SJSA1 (cell line): ENCODE measurements at regions not wholly inside any gene's neighbourhood (a gene's known extent, or its start where the extent isn't known, plus 50 kb on each side); places are given as distances from the start of the nearest gene placed in this dataset.
"Not testable (repeated sequence)": the region's sequence is repeated elsewhere in the genome, so short reads cannot be mapped to it uniquely, and the experiment has no call there.

ENCODE experiments used
- DNase-seq, 2 experiments: peaks; one replicate each; pipeline ENCODE4 v3.0.0-alpha.2; 2015 to 2020; ENCODE audit warnings: low spot score in 2 of 2, low read depth in 1 of 2
- H3K27ac ChIP-seq: fragments of 250-450 bp; sonication (Bioruptor Pico); 2 replicates; pipeline ENCODE4 v1.5.1; 2020; ENCODE audit warnings: mild to moderate bottlenecking, moderate library complexity
- H3K27me3 ChIP-seq: fragments of 250-450 bp; sonication (Bioruptor Pico); replicated peaks from 2 replicates; pipeline ENCODE4 v1.5.1; 2020; ENCODE audit warnings: mild to moderate bottlenecking, moderate library complexity
- H3K36me3 ChIP-seq: fragments of 250-450 bp; sonication (Bioruptor Pico); 2 replicates; pipeline ENCODE4 v1.5.1; 2020; ENCODE audit warnings: mild to moderate bottlenecking
- H3K4me1 ChIP-seq: fragments of 250-450 bp; sonication (Bioruptor Pico); replicated peaks from 2 replicates; pipeline ENCODE4 v1.6.1; 2021; ENCODE audit warnings: mild to moderate bottlenecking
- H3K4me3 ChIP-seq: fragments of 250-450 bp; sonication (Bioruptor Pico); 2 replicates; pipeline ENCODE4 v1.5.1; 2020; ENCODE audit warnings: mild to moderate bottlenecking
- H3K9me3 ChIP-seq: fragments of 250-450 bp; sonication (Bioruptor Pico); replicated peaks from 2 replicates; pipeline ENCODE4 v1.5.1; 2020; ENCODE audit warnings: mild to moderate bottlenecking

GRCh38 chr2:72078773-72079172 lies 68.9 kb downstream of the CYP26B1 start:
- DNase-seq: no peak
- Histone ChIP-seq H3K36me3 (no peaks in the 10 kb centered on the region), H3K27me3 (no peaks in the 10 kb centered on the region), H3K27ac (no peak overlapping the region), H3K9me3 (no peaks in the 10 kb centered on the region; the same call in 1 of the 2 replicates), H3K4me3 (no peak overlapping the region), H3K4me1 (peaks cover 16% of the 10 kb centered on the region)

- DNase-seq: no peak
- Histone ChIP-seq H3K4me1 (peaks cover 14% of the 10 kb centered on the region), H3K9me3 (peaks cover 3% of the 10 kb centered on the region), H3K4me3 (no peak overlapping the region), H3K27me3 (no peaks in the 10 kb centered on the region), H3K36me3 (no peaks in the 10 kb centered on the region), H3K27ac (no peak overlapping the region)
These were observed 69.9 kb downstream of the CYP26B1 start for GRCh38 chr2:72077702-72078169.

DNA sequence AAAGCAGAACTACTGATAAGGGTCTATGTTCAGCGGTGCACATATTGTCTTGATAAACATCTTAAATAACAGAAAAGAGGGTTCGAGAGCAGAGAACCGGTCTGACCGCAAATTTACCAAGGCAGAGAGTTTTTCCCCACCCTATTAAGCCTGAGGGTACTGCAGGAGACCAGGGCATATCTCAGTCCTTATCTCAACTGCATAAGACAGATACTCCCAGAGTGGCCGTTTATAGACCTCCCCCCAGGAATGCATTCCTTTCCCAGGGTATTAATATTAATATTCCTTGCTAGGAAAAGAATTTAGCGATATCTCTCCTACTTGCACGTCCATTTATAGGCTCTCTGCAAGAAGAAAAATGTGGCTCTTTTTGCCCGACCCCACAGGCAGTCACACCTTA lies 74.3 kb downstream of the CYP26B1 start:
- not testable (repeated sequence) for H3K4me3 ChIP-seq, DNase-seq, H3K9me3 ChIP-seq, H3K4me1 ChIP-seq, H3K27me3 ChIP-seq, H3K36me3 ChIP-seq, H3K27ac ChIP-seq

GRCh38 chr2:72064197-72064596 lies 83.5 kb downstream of the CYP26B1 start:
- not testable (repeated sequence) for H3K4me1 ChIP-seq, DNase-seq, H3K27ac ChIP-seq, H3K9me3 ChIP-seq, H3K27me3 ChIP-seq, H3K36me3 ChIP-seq, H3K4me3 ChIP-seq

- Histone ChIP-seq H3K4me1 (no peaks in the 10 kb centered on the region), H3K27me3 (peaks cover 7% of the 10 kb centered on the region), H3K4me3 (no peak overlapping the region), H3K36me3 (no peaks in the 10 kb centered on the region), H3K9me3 (no peaks in the 10 kb centered on the region), H3K27ac (no peak overlapping the region)
- no peak for DNase-seq
These were observed 85.3 kb downstream of the CYP26B1 start for GRCh38 chr2:72062336-72062735.

GRCh38 chr2:72057308-72057707 lies 90.4 kb downstream of the CYP26B1 start:
- Histone ChIP-seq H3K27me3 (peaks cover 7% of the 10 kb centered on the region), H3K9me3 (no peaks in the 10 kb centered on the region)

DNA sequence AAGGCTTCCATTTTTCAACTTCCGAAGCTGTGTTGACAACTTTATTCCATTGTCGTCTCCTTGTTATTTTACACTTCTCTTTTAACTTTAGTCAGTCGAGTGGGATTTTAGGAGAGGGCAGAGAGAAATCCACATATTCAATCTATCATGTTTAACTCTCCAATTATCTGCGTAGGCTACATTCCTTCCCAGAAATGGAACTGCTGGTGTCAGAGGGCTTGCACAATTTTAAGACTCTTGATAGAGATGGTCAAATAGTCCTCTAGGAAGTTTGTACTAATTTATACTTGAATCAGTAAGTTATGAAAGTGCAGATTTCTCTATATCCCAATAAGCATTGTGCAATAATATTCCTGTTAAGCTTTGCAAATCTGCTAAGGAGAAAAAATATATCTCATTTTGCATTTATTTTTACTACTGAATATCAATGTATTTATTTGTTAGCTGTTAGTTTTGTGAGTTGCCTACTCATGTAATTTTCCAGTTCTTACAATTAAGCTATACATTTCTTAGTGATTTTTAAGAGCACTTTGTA lies 95.6 kb downstream of the CYP26B1 start:
- H3K36me3 ChIP-seq: no peaks in the 10 kb centered on the region
- no peaks in the 10 kb centered on the region for H3K9me3 ChIP-seq
- no peak for DNase-seq
- H3K4me3 ChIP-seq: no peak overlapping the region
- no peaks in the 10 kb centered on the region for H3K4me1 ChIP-seq
- H3K27me3 ChIP-seq: no peaks in the 10 kb centered on the region
- H3K27ac ChIP-seq: no peak overlapping the region

More at GRCh38 chr2:72057308-72057707, 90.4 kb downstream of the CYP26B1 start:
- Histone ChIP-seq H3K4me1 (no peaks in the 10 kb centered on the region), H3K27ac (no peak overlapping the region), H3K4me3 (no peak overlapping the region), H3K36me3 (no peaks in the 10 kb centered on the region)
- no peak for DNase-seq

DNA sequence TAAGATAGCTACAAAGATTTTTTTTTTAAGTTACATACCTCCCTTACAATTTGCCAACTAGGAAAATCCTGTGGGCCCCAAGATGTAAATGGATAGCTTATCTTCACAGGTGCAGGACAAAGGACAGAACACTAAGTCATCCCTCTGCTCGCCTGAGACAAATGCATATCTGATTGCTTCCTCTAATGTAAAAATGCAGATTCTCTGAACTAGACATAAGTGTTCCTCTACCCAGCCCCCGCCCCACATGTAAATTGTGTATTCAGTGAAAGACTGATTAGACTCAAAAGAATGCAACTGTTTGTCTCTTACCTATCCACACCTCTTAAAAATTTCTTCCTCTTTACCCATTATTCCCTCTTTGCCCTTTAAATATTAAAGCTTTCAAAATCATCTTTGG lies 96.5 kb downstream of the CYP26B1 start:
- Histone ChIP-seq H3K9me3 (no peaks in the 10 kb centered on the region), H3K36me3 (no peaks in the 10 kb centered on the region)
- DNase-seq: no peak

DNA sequence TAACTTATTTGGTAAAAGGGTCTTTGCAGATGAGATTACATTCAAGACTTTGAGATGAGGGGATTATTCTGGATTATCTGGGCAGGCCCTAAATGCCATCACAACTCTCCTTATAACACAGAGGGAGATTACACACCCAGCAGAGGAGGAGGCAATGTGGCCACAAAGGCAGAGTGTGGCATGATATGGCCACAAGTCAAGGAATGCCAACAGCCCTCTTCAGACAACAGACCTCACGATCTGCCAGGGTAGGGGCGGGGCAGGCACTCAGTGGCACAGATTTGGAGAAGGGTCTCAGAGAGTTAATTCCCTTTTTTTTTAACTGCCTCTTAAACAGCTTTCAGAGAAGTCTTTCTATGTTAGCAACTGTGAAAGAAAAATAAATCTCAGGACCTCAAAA lies 96.9 kb downstream of the CYP26B1 start:
- Histone ChIP-seq H3K4me1 (no peaks in the 10 kb centered on the region), H3K9me3 (no peaks in the 10 kb centered on the region), H3K4me3 (no peak overlapping the region), H3K36me3 (no peaks in the 10 kb centered on the region), H3K27me3 (no peaks in the 10 kb centered on the region), H3K27ac (no peak overlapping the region)
- peak in 1 of 2 experiments; percentile 28 for DNase-seq

More for the DNA sequence above, 96.5 kb downstream of the CYP26B1 start:
- Histone ChIP-seq H3K4me3 (no peak overlapping the region), H3K27me3 (no peaks in the 10 kb centered on the region), H3K27ac (no peak overlapping the region), H3K4me1 (no peaks in the 10 kb centered on the region)

DNA sequence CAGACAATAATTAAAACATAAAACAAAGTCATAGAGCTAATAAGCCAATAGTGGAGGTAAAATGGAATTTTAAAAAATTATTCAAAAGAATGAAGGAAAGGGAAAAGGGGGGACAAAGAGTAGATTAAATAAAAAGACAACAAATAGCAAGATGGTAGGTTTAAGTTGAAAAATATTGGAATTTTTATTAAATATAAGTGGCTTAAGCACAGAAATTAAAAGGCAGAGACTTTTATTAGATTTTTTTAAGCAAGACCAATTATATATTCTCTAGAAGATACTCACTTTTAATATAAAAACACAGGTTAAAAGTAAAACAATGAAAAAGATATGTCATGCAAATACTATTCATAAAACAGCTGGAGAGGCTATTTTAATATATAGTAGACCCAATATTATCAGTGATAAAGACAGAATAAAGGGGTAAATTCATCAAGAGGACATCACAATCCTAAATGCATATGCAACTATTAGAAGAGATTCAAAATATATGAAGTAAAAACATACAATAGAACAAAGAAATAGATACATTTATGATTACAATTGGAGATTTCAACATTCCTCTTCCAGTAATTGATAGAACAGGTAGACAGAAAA lies 98.7 kb downstream of the CYP26B1 start:
- H3K4me1 ChIP-seq: no peaks in the 10 kb centered on the region
- DNase-seq: no peak
- H3K36me3 ChIP-seq: no peaks in the 10 kb centered on the region

GRCh38 chr2:72043985-72044384 lies 103.7 kb downstream of the CYP26B1 start:
- Histone ChIP-seq H3K4me3 (no peak overlapping the region), H3K9me3 (peaks cover 4% of the 10 kb centered on the region), H3K4me1 (no peaks in the 10 kb centered on the region), H3K27me3 (no peaks in the 10 kb centered on the region), H3K27ac (no peak overlapping the region), H3K36me3 (no peaks in the 10 kb centered on the region)
- DNase-seq: no peak

More for the DNA sequence above, 98.7 kb downstream of the CYP26B1 start:
- Histone ChIP-seq H3K4me3 (no peak overlapping the region), H3K27me3 (no peaks in the 10 kb centered on the region), H3K9me3 (peaks cover 4% of the 10 kb centered on the region), H3K27ac (no peak overlapping the region)

DNA sequence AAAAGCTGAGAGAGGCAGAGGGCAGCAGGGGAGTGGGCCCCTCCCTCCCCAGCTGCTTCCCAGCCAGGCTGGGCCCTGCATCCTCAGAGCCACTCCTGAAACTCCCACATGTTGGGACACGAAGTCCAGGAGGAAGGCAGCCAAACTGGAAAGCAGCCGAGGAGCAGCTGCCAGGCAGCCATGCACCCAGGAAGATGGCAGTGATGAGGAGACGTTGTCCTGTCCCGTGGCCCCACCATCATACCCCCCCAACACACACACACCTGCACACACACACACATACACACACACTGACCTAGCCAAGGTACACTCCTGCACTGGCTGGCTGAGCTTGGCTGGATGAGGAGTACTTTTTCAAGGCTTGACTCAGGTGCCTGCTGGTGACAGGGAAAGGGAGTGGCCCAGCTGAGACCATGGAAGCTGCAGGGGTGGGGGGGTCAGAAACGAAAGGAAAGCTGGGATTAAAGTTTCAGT lies 106.0 kb downstream of the CYP26B1 start:
- Histone ChIP-seq H3K27ac (no peak overlapping the region), H3K4me3 (no peak overlapping the region), H3K36me3 (no peaks in the 10 kb centered on the region), H3K9me3 (peaks cover 4% of the 10 kb centered on the region), H3K4me1 (no peaks in the 10 kb centered on the region), H3K27me3 (no peaks in the 10 kb centered on the region)
- DNase-seq: no peak

- peaks cover 4% of the 10 kb centered on the region for H3K9me3 ChIP-seq
- H3K36me3 ChIP-seq: no peaks in the 10 kb centered on the region
- no peak overlapping the region for H3K4me3 ChIP-seq
- no peak overlapping the region for H3K27ac ChIP-seq
- no peak for DNase-seq
- no peaks in the 10 kb centered on the region for H3K27me3 ChIP-seq
- H3K4me1 ChIP-seq: no peaks in the 10 kb centered on the region
These were observed 106.8 kb downstream of the CYP26B1 start for GRCh38 chr2:72040629-72041571.

DNA sequence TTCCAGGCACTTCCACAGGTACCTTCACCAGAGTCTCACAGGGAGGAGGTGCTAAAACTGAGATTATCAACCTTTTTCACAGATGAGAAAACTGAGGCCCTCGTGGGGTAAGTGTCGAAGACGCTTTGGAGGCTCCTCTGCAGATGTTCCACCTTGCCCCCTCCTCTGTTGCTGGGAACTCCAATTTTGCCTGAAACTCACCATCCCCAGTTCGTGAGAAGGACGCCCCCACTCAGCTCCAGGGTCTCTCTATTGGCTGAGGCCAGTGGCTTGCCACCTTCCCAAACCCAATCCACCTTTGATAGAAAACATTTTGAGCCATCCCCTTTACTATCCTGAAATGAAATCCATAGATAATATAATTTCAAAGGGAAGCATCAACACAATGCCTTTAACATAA lies 109.1 kb downstream of the CYP26B1 start:
- no peak for DNase-seq
- Histone ChIP-seq H3K4me3 (no peak overlapping the region), H3K27me3 (no peaks in the 10 kb centered on the region), H3K4me1 (no peaks in the 10 kb centered on the region), H3K9me3 (no peaks in the 10 kb centered on the region; the same call in 1 of the 2 replicates), H3K36me3 (no peaks in the 10 kb centered on the region), H3K27ac (no peak overlapping the region)
